T1000 (cell line): ENCODE measurements at regions not wholly inside any gene's neighbourhood (a gene's known extent, or its start where the extent isn't known, plus 50 kb on each side); places are given as distances from the start of the nearest gene placed in this dataset.
"Not testable (repeated sequence)": the region's sequence is repeated elsewhere in the genome, so short reads cannot be mapped to it uniquely, and the experiment has no call there.

ENCODE experiments used
- DNase-seq: peaks from one replicate; lab custom pipeline; 2025; ENCODE audit warnings: mixed read lengths; lab: John Stamatoyannopoulos, UW

DNA sequence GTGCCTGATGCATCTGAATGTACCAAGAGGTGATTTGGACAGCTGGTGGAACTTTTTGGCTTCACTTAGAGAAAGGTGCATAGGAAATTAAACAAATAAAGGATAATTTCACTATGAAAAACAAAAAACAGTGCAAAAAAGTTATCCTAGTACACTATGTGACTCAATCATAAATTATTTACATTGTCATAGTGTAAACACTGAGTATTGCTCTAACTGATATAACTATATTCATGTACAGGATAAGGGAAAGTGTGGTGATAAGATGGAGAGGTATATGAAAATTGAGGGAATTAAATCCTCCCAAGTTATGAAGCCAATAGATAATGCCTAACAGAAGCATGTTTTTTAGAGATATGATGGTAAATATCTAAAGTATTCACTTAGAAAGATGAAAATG, 50.2 kb upstream of the CPNE4 start:
- no peak for DNase-seq

GRCh38 chr3:132087356-132087755, 52.5 kb upstream of the CPNE4 start:
- no peak for DNase-seq

DNA sequence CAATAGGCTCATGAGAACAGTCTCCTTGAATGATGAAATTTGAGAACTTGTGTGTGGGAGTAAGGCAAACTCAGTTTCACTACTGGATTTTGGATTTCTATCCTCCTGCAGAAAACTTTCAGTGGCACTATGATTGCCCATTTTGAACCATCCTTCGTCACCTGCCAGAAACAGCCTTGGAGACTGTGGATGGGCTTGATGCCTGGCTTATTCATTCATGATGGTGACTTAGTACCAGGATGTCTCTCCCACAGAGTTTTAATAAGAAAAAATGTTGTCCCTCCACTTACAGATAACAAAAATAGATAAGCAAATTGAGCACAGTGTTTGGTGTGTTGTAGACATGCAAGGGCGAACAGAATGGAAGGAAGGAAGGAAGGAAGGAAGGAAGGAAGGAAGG, 53.5 kb upstream of the CPNE4 start:
- no peak for DNase-seq

- no peak for DNase-seq
These were observed 56.1 kb upstream of the CPNE4 start for GRCh38 chr3:132090921-132091320.

GRCh38 chr3:132116601-132117000, 81.8 kb upstream of the CPNE4 start:
- no peak for DNase-seq

DNA sequence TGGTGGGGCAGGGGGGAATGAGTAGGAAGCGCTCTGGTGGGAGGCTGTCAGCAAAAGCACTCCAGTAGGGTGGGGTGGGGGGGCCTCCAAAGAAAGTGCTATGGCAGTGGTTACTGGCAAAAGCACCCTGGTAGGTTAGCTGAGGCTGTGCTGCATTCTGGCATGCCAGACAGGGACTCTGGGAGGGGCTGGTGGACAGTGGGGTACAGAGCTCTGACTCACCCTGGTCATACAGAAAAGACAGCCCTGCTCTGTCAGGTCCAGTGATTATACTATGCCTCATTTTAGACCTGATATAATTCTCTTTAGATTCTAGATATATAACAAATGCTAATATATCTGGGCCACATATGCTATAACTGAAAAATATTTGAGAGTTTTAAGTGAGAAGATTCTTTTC, 82.8 kb upstream of the CPNE4 start:
- DNase-seq = no peak

DNA sequence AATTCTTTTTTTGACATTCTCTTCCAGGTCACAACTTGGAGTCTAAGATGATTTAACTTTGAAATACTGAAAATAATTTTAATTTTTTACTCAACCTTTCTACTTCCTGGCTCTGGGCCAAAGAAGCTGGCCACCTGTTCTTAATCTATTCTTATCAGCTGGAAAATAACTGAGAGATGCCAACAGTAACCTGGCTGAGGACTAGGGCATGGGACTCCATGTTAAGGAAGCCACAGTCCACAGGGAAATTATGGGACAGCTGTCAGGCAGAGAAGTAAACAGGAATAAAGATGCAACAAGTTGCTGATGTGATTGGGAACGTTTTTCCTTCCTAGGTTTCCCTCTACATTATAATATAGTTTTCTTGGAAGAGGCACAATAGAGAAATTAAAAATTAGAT, 84.7 kb upstream of the CPNE4 start:
- DNase-seq = no peak

- no peak for DNase-seq
These were observed 89.3 kb upstream of the CPNE4 start for GRCh38 chr3:132124096-132124495.

DNA sequence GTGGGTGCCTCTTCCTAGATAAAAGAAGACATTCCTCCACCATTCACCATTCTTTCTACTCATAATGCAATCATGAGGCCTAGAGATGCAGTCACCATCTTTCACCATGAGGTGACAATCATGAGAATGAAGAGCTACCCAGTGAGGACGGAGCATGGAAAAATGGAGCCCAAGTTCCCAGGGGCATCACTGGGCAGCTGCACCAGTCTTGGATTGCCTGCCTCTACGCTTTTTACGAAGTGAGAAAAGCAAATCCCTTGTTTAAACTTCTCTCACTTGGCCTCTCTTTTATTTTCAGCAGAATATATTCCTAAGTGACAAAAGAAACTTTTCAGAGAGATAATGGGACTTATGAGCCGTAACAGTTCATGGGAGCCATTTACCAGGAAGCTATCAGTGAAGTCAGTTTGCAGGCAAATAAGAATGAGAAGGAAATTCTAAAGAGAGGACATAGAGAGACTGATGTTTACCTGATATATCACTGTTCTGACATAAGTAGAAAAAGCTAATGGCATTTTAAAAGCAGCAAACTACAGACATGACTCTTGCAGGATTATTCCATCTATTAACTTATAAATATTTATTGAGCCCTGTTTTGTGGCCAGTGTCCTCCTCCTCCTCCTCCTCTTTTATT, 90.0 kb upstream of the CPNE4 start:
- no peak for DNase-seq

- DNase-seq = peak; percentile 1
These were observed 99.8 kb upstream of the CPNE4 start for GRCh38 chr3:132134611-132135010.

GRCh38 chr3:132135628-132136333, 101.0 kb upstream of the CPNE4 start:
- DNase-seq = peak; percentile 57

DNA sequence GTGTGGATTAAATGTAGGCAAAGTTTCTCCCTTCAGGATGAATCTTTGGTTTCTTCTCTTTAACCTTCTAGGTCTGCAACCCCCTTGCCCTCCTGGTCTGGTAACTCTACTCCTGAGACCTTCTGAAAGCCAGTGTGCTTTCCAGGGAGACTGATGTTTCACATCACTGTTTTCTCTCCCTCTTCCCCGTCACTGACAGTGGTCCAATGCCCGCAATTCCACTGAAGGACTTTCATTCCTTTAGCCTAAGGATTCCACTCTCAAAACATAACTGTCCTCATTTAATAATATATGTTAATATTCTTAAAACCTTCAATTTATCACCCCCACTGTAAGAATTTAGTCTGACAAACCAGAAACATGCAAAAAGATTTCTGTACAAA, 101.5 kb upstream of the CPNE4 start:
- no peak for DNase-seq

- DNase-seq = not testable (repeated sequence)
These were observed 102.1 kb upstream of the CPNE4 start for GRCh38 chr3:132136902-132137301.

GRCh38 chr3:132145833-132146232, 111.0 kb upstream of the CPNE4 start:
- no peak for DNase-seq

DNA sequence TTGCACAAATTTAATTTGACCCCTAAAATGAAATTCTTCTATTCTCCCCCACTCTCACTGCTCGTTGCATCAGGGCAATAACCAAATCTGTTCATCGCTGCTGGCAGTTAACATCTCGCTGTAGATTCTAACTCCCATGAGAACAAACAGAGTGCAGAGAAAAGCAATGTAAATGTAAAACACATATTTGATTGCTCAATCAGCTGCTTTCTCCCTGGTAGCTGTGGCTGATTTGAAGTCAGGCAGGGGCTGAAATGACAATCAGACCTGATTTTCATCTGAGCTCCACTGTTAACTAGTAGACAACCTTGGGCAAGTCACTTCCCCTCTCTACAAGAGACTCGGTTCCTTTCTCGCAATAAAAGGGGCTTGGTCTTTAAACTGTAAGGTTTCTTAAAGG, 119.8 kb upstream of the CPNE4 start:
- no peak for DNase-seq

- no peak for DNase-seq
These were observed 124.3 kb upstream of the CPNE4 start for GRCh38 chr3:132159145-132159544.

- DNase-seq = no peak
These were observed 125.4 kb upstream of the CPNE4 start for GRCh38 chr3:132160198-132160597.

GRCh38 chr3:132161608-132162007, 126.8 kb upstream of the CPNE4 start:
- no peak for DNase-seq

DNA sequence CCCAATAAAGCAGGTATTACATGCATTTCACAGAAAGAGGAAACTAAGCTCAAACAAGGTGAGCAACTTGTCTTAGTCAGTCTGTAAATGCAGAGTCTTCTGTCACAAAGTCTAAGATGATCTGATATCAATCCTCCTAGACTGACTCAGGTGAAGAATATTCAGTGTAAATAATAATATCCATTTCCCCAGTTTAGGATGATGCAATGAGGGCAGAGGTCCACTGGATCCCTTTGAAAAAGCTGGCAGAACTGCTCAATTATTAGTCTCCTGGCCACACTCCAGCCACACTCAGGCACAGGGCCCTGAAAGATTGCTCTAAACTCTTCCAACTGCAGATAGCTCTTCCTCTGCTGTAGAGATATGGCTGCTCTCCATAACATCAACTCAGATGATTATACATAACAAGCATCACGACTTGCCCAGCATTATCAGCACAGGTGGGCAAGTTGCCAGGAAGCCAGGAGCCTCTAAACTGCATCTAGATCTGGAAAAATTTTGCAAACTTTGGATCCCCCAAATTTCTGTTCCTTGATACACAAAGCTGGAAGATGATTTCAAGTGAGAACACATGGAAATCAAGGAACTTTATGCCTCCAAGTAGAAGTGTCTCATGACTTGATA, 129.8 kb upstream of the CPNE4 start:
- no peak for DNase-seq

- no peak for DNase-seq
These were observed 133.1 kb upstream of the CPNE4 start for GRCh38 chr3:132167870-132168269.

DNA sequence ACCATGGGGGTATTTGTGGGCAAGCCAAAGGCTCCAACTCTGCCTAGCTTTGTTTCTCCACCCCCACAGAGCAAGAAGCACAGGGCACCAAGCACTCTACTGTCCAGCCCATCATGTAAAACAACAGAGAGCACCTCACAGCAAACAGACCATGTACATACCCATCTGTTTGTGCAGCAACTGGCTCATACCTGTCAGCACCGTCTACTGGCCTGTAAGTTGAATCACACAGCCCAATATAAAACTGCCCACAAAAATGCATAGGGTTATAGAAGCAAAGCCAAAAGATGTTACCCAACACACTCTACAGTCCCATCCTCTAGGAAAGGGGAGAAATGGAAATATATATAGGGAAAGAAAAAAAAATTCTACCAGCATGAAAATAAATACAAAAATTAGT, 139.7 kb upstream of the CPNE4 start:
- no peak for DNase-seq

DNA sequence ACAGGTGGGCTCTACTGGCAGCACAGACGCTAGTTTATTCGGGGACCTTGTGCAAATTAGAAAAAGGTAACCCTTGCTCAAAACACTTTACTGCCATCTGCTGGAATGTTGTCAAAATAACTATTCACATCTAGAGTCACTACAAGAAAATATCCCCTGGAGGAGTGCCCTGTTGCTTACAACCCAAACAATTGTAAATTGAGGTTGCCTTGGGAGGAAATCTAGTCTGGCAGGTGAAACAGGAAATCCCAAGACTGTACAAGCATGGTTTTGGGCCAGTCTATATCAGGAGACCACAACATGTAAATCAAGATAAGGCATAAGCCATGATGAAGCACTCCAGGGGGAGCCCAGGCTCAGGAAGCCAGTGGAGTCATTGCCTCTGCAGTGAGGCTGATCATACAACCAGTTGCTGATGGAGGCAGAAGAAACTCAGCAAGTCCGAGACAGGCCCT, 136.8 kb upstream of the ACP3 start:
- peak; percentile 8 for DNase-seq

GRCh38 chr3:132183811-132184210, 133.4 kb upstream of the ACP3 start:
- DNase-seq = no peak
